Osteocyte (in vitro differentiated cells): ENCODE measurements at regions not wholly inside any gene's neighbourhood (a gene's known extent, or its start where the extent isn't known, plus 50 kb on each side); places are given as distances from the start of the nearest gene placed in this dataset.
"Not testable (repeated sequence)": the region's sequence is repeated elsewhere in the genome, so short reads cannot be mapped to it uniquely, and the experiment has no call there.

ENCODE experiments used
- DNase-seq: peaks from one replicate; pipeline ENCODE4 v3.0.0; 2021; ENCODE audit warnings: mixed read lengths; ENCODE audit not compliant: unreplicated experiment; ENCODE audit errors: extremely low spot score
- H3K27ac Mint-ChIP-seq: one replicate; pipeline ENCODE4 v1.8.0; 2021; ENCODE audit warnings: mild to moderate bottlenecking, mixed read lengths; ENCODE audit not compliant: unreplicated experiment
- H3K27me3 Mint-ChIP-seq: one replicate; pipeline ENCODE4 v1.8.0; 2021; ENCODE audit warnings: mixed read lengths; ENCODE audit not compliant: unreplicated experiment
- H3K36me3 Mint-ChIP-seq: one replicate; pipeline ENCODE4 v1.8.0; 2021; ENCODE audit warnings: mixed read lengths; ENCODE audit not compliant: unreplicated experiment
- H3K4me1 Mint-ChIP-seq: one replicate; pipeline ENCODE4 v1.8.0; 2021; ENCODE audit warnings: mixed read lengths; ENCODE audit not compliant: unreplicated experiment
- H3K4me3 Mint-ChIP-seq: one replicate; pipeline ENCODE4 v1.8.0; 2021; ENCODE audit warnings: mild to moderate bottlenecking, moderate library complexity, mixed read lengths; ENCODE audit not compliant: unreplicated experiment
- H3K9me3 Mint-ChIP-seq: one replicate; pipeline ENCODE4 v1.8.0; 2021; ENCODE audit warnings: mixed read lengths; ENCODE audit not compliant: unreplicated experiment
- CTCF ChIP-seq: fragments of 200-600 bp; sonication (generic); IDR thresholded peaks from 2 replicates; pipeline ENCODE4 v1.5.0; 2021; ENCODE audit warnings: antibody characterized with exemption, mild to moderate bottlenecking, moderate library complexity

- DNase-seq = no peak
- TF ChIP-seq CTCF = no peak
- H3K4me3 Mint-ChIP-seq = no peak overlapping the region
- H3K27me3 Mint-ChIP-seq = peaks cover 15% of the 10 kb centered on the region
- H3K36me3 Mint-ChIP-seq = no peaks in the 10 kb centered on the region
- H3K4me1 Mint-ChIP-seq = no peaks in the 10 kb centered on the region
- peaks cover 3% of the 10 kb centered on the region for H3K9me3 Mint-ChIP-seq
- no peak overlapping the region for H3K27ac Mint-ChIP-seq
Observed at GRCh38 chr17:71769850-71770249, 351.0 kb upstream of the SOX9 start.

DNA sequence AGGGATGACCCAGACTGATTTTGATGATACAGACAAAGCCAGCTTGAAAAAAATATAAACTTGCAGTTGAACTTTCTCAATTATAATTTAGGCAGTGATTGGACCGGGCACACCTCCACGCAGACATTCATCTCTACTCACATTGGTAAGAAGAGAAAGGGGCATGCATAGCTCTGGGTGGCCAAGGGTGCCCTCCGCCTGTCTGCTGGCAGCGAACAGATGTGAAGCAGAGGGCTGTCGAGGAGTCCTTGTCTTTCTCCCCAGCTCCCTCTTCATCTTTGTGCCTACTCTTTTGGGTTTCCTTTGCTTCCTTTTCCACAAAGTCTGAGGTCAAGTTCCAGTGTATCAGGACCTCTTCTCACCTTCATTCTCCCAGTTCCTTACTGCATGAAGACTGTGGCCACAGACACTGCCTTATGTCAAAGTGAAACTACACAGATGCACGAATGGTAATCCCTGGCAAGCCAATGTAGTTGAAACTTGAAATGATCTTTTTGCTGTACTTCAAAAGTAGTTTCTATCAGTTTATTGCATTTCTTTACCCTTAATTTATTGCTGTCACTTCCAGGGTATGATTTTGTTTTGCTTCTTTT, 343.7 kb upstream of the SOX9 start:
- Mint-ChIP-seq H3K9me3 (peaks cover 3% of the 10 kb centered on the region), H3K4me3 (no peak overlapping the region), H3K36me3 (no peaks in the 10 kb centered on the region), H3K27me3 (peaks cover 19% of the 10 kb centered on the region), H3K27ac (no peak overlapping the region), H3K4me1 (no peaks in the 10 kb centered on the region)
- no peak for DNase-seq
- TF ChIP-seq CTCF = no peak

GRCh38 chr17:71779482-71779881, 341.3 kb upstream of the SOX9 start:
- no peak for TF ChIP-seq CTCF
- H3K4me3 Mint-ChIP-seq = no peak overlapping the region

GRCh38 chr17:71780596-71780995, 340.2 kb upstream of the SOX9 start:
- no peaks in the 10 kb centered on the region for H3K9me3 Mint-ChIP-seq
- H3K4me1 Mint-ChIP-seq = no peaks in the 10 kb centered on the region
- no peak for DNase-seq
- H3K27ac Mint-ChIP-seq = no peak overlapping the region
- peaks cover 19% of the 10 kb centered on the region for H3K27me3 Mint-ChIP-seq
- H3K4me3 Mint-ChIP-seq = no peak overlapping the region
- TF ChIP-seq CTCF = no peak
- H3K36me3 Mint-ChIP-seq = no peaks in the 10 kb centered on the region

More at GRCh38 chr17:71779482-71779881, 341.3 kb upstream of the SOX9 start:
- no peak for DNase-seq
- Mint-ChIP-seq H3K36me3 (no peaks in the 10 kb centered on the region), H3K27ac (no peak overlapping the region), H3K9me3 (no peaks in the 10 kb centered on the region), H3K4me1 (no peaks in the 10 kb centered on the region), H3K27me3 (peaks cover 19% of the 10 kb centered on the region)

DNA sequence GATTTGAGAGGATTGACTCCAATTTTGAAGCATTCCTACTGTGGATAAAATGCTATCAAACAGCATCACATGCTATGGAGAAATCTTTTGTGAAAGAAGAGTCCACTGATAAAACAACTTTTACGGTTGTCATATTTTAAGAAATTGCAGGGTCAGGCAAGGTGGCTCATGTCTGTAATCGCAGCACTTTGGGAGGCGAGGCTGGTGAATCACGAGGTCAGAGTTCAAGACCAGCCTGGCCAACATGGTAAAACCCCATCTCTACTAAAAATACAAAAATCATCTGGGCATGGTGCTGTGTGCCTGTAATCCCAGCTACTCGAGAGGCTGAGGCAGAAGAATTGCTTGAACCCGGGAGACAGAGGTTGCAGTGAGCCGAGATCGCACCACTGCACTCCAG, 338.8 kb upstream of the SOX9 start:
- not testable (repeated sequence) for H3K4me1 Mint-ChIP-seq, H3K9me3 Mint-ChIP-seq, H3K36me3 Mint-ChIP-seq, H3K27ac Mint-ChIP-seq, DNase-seq, H3K4me3 Mint-ChIP-seq
- H3K27me3 Mint-ChIP-seq = peaks cover 19% of the 10 kb centered on the region

DNA sequence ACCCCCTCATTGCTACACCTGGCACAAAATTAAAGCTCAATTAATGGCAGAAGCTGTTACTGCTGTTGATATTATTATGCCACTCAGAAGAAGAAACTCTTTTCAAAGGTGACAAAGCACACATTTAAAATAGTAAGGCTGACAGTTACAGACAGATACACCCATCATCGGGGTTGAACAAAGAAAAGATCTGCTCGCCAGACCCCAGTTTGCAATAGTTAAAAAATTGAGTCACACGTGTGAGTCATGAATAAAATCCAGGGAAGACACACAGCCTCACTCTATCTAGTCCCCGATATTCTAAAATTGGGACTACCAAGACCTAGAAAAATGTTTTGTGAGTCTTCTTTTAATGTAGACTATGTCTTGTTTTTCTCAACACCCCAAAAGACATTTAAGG, 330.0 kb upstream of the SOX9 start:
- TF ChIP-seq CTCF = no peak
- H3K4me3 Mint-ChIP-seq = no peak overlapping the region
- no peaks in the 10 kb centered on the region for H3K36me3 Mint-ChIP-seq
- DNase-seq = no peak
- peaks cover 33% of the 10 kb centered on the region for H3K4me1 Mint-ChIP-seq
- H3K27me3 Mint-ChIP-seq = no peaks in the 10 kb centered on the region
- no peaks in the 10 kb centered on the region for H3K9me3 Mint-ChIP-seq
- no peak overlapping the region for H3K27ac Mint-ChIP-seq
